ENCODE measurements at regions not wholly inside any gene's neighbourhood (a gene's known extent, or its start where the extent isn't known, plus 50 kb on each side); places are given as distances from the start of the nearest gene placed in this dataset.
"Not testable (repeated sequence)": the region's sequence is repeated elsewhere in the genome, so short reads cannot be mapped to it uniquely, and the experiment has no call there.

DNA sequence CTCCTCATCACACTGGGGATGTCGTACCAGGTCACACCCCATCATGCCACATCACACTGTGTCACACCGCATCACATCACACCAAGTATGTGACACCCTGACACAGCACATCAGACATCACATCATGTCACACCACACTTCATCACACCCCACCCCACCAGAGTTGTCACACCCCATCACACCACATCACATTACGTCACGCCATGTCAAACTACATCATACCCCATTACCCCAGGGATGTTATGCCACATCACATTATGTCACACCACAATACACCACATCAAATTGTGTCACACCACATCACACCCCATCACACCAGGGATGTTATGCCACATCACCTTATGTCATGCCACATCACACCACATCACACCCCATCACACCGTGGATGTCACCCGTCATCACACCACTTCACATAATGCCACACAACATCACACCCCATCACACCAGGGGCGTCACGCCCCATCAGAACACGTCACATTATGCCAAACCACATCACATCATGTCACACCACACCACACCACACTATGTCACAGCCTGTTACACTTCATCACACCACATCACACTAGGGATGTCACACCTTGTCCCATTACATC, 133.6 kb downstream of the TMEM121 start:
- no peak for DNase-seq (ENCODE audit: low read depth, low spot score)

DNA sequence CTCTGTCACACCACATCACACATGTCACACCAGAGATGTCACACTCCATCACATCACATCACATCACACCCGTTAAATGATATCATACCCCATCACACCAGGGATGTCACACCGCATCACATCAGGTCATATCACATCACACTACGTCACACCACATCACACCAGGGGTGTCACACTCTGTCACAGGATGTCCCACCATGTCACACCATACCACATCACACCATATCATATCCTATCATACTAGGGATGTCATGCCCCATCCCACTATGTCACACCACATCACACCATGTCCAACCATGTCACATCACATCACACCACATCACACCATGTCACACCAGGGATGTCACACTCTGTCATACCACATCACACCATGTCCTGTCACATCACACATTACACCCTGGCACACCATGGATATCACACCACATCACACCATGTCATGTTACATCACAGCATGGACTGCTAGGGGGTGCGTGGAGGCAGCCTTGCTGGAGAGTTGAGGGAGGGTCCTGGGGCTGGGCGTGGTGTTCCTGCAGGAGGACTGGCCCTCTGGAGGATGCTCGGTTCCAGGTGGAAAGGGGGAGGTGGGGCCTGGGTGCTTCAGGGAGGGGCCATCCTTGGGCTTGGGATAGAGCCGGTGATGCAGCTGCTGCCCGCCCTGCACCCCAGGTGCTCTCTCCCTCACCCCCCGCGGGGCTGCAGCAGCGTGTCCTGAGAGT, 134.6 kb downstream of the TMEM121 start:
- DNase-seq (ENCODE audit: low read depth, low spot score): no peak

DNA sequence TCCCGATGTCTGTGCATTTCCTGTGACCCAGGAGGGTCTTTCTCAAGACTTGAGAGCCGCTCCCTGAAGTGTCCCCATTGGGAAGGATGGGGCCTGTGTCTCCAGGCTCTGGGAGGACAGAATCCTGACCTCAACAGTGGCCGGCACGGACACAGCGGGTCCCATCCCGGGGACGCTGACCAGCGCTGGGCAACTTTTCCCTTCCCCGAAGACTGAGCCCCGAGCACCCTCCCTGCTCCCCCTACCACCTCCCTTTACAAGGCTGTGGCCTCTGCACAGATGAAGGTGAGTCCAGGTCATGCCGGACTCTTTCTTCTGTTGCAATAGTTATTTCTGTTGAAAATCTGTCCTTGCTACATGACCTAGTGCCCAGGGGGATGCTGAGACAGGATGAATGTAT, 135.7 kb downstream of the TMEM121 start:
- DNase-seq (ENCODE audit: low read depth, low spot score): not testable (repeated sequence)

GRCh38 chr14:105662592-105662991, 136.2 kb downstream of the TMEM121 start:
- not testable (repeated sequence) for DNase-seq (ENCODE audit: low read depth, low spot score)

GRCh38 chr14:105663323-105663722, 136.9 kb downstream of the TMEM121 start:
- not testable (repeated sequence) for DNase-seq (ENCODE audit: low read depth, low spot score)

GRCh38 chr14:105663818-105664596, 137.6 kb downstream of the TMEM121 start:
- not testable (repeated sequence) for DNase-seq (ENCODE audit: low read depth, low spot score)

DNA sequence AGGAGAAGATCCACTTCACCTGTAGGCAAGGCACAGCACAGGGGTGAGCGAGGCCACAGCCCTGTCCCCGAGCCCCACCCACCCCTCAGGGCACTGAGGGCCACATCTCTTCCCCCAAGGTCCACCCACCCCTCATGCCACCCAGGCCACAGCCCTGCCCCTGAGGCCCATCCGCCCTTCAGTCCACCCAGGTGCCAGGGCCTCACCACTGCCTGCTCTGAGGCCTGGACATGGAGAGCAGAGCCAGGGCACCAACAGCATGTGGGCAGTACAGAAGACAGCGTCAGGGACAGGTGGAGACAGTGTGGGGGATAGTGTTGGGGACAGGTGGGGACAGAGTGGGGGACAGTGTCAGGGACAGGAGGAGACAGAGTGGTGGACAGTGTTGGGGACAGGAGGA, 138.3 kb downstream of the TMEM121 start:
- DNase-seq (ENCODE audit: low read depth, low spot score): no peak

DNA sequence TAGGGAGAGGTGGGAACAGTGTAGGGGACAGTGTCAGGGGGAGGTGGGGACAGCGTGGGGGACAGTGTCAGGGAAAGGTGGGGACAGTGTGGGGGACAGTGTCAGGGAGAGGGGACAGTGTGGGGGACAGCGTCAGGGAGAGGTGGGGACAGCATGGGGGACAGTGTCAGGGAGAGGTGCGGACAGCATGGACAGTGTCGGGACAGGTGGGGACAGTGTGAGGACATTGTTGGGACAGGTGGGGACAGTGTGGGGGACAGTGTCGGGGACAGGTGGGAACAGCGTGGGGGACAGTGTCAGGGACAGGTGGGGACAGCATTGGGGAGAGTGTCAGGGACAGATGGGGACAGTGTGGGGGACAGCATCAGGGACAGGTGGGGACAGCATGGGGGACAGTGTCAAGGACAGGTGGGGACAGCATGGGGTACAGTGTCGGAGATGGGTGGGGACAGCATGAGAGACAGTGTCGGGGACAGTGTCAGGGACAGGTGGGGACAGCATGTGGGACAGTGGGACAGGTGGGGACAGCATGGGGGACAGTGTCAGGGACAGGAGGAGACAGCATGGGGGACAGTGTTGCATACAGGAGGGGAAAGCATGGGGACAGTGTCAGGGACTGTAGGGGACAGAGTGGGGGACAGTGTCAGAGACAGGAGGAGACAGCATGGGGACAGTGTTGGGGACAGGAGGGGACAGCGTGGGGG, 139.0 kb downstream of the TMEM121 start:
- DNase-seq (ENCODE audit: low read depth, low spot score): no peak

- DNase-seq (ENCODE audit: low read depth, low spot score): no peak
Measured at GRCh38 chr14:105665951-105666277, 139.5 kb downstream of the TMEM121 start.

DNA sequence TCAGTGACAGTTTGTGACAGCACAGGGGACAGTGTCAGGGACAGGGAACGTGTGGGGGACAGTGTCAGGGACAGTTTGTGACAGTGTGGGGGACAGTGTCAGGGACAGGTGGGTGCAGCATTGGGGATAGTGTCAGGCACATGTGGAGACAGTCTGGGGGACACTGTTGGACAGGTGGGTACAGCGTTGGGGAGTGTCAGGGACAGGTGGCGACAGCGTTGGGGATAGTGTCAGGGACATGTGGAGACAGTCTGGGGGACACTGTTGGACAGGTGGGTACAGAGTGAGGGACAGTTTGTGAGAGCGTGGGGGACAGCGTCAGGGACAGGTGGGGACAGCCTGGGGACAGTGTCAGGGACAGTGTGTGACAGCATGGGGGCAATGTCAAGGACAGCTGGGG, 140.0 kb downstream of the TMEM121 start:
- no peak for DNase-seq (ENCODE audit: low read depth, low spot score)

- DNase-seq (ENCODE audit: low read depth, low spot score): not testable (repeated sequence)
Measured at GRCh38 chr14:105666991-105667662, 140.7 kb downstream of the TMEM121 start.

DNA sequence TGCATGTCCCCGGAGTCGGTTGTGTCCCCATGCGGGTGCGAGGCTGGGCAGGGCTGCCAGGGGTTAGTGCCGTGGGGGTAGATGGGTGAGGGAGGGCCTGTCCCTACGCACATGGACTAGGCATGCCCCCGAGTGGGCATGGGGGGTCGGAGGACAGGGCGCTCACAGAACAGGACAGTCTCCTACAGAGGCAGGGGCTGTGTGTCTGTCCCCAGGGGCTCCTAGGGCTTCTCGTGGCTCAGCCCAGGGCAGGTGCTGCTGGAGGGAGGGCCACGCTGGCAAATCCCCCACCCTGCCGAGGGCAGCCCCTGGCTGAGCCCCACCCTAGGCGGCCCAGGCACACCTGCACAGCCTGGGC, 141.3 kb downstream of the TMEM121 start:
- DNase-seq (ENCODE audit: low read depth, low spot score): not testable (repeated sequence)

DNA sequence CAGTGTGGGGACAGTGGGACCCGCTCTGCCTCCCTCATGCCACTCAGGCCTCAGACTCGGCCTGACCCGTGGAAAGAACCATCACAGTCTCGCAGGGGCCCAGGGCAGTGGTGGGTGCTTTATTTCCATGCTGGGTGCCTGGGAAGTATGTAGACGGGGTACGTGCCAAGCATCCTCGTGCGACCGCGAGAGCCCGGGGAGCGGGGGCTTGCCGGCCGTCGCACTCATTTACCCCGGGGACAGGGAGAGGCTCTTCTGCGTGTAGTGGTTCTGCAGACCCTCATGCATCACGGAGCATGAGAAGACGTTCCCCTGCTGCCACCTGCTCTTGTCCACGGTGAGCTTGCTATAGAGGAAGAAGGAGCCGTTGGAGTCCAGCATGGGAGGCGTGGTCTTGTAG, 141.6 kb downstream of the TMEM121 start:
- not testable (repeated sequence) for DNase-seq (ENCODE audit: low read depth, low spot score)

DNA sequence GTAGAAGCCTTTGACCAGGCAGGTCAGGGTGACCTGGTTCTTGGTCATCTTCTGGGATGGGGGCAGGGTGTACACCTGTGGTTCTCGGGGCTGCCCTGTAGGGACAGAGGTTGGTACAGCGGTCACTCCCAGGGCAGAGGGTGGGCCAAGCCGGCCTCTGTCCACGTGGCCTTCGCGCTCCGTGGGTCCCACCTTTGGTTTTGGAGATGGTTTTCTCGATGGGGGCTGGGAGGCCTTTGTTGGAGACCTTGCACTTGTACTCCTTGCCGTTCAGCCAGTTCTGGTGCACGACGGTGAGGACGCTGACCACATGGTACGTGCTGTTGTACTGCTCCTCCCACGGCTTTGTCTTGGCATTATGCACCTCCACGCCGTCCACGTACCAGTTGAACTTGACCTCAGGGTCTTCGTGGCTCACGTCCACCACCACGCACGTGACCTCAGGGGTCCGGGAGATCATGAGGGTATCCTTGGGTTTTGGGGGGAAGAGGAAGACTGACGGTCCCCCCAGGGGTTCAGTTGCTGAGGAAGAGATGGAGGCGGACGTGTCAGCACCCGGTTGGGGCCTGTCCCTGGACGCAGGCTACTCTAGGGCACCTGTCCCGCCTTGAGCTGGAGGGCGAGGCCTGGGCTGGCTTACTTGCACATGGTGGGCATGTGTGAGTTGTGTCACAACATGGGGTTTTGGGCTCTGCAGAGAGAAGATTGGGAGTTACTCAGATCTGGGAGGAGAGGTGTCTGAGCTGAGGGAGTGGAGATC, 142.3 kb downstream of the TMEM121 start:
- not testable (repeated sequence) for DNase-seq (ENCODE audit: low read depth, low spot score)

- DNase-seq (ENCODE audit: low read depth, low spot score): not testable (repeated sequence)
Measured at GRCh38 chr14:105669231-105669610, 142.8 kb downstream of the TMEM121 start.

GRCh38 chr14:105669646-105670045, 143.3 kb downstream of the TMEM121 start:
- DNase-seq (ENCODE audit: low read depth, low spot score): not testable (repeated sequence)

DNA sequence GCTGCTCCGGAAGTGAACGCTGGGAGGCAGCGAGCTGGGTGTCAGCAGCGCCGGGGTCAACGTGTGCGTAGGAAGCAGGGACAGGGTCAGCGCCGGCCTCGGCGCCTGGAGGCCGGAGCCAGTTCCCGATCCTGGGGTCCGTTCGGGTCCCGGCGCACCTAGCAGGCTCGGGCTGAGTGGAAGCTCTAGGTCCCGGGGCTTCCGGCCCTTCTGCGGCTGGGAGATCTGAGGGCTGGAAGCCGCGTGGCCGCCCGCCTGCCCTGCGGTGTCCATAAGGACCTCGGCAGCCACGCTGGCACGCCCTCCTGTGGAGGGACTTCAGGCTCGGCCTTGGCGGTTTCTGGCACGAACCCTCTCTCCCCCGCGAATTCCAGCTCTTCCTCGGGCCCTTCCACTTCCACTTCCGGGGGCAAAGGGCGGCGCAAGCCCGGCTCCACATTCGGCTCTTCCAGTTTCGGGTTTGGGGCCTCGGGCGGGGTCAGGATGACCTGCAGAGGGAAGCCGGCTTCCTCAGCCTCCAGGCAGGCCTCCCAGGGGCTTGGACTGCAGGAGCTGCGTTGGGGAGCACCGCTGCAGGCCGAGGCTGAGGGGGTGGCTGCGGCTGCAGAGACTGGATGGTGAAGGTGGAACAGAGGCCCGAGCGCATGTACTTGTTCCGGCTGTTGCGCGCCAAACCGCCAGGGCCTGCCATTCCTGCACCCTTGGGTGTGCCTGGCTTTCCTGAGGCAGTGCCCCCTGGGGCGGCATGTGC, 146.2 kb downstream of the TMEM121 start:
- DNase-seq (ENCODE audit: low read depth, low spot score): not testable (repeated sequence)

DNA sequence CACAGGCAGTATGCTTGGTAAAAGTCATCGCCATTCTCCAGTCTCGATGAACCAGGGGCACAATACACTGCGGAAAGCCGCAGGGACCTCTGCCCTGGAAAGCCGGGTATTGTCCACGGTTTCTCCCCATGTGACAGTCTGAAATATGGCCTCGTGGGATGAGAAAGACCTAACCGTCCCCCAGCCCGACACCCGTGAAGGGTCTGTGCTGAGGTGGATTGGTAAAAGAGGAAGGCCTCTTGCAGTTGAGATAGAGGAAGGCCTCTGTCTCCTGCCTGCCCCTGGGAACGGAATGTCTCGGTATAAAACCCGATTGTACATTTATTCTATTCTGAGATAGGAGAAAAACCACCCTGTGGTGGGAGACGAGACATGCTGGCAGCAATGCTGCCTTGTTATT, 149.1 kb downstream of the TMEM121 start:
- DNase-seq (ENCODE audit: low read depth, low spot score): not testable (repeated sequence)

GRCh38 chr14:105675905-105676670, 149.7 kb downstream of the TMEM121 start:
- DNase-seq (ENCODE audit: low read depth, low spot score): not testable (repeated sequence)

Data from activated naive CD8-positive, alpha-beta T cell treated with anti-CD3 and anti-CD28 coated beads, Interleukin-2, amount 50 U/mL, for 16 hours (primary cell).